Right lobe of liver (tissue), 6 donors: ENCODE measurements at regions not wholly inside any gene's neighbourhood (a gene's known extent, or its start where the extent isn't known, plus 50 kb on each side); places are given as distances from the start of the nearest gene placed in this dataset.

Source experiments
- ATAC-seq, 4 donors: fragments of 200-7000 bp; cut with Tn5 transposase; one replicate each; pipeline ENCODE4 v1.9.1; 2020; ENCODE audit warnings: mild to moderate bottlenecking in 4 of 4, moderate library complexity in 4 of 4
- DNase-seq, 3 donors: peaks; one replicate each; pipeline ENCODE4 v3.0.0-alpha.2; 2020
- H3K27ac ChIP-seq, 3 donors: fragments of 200-600 bp; one replicate each; pipeline ENCODE4 v1.8.0; 2022
- H3K27me3 ChIP-seq, 2 donors: fragments of 200-600 bp; one replicate each; pipeline ENCODE4 v1.8.0; 2022
- H3K36me3 ChIP-seq, 4 donors: fragments of 200-600 bp; sonication (generic) in 1 of 4; one replicate each; pipeline versions ENCODE4 v1.5.1 to v1.8.0; 2017 to 2022; ENCODE audit warnings: control low read depth in 1 of 4
- H3K4me1 ChIP-seq, 4 donors: fragments of 200-600 bp; sonication (generic) in 1 of 4; one replicate each; pipeline versions ENCODE4 v1.5.1 to v1.8.0; 2017 to 2022; ENCODE audit warnings: control low read depth in 1 of 4
- H3K4me3 ChIP-seq, 3 donors: fragments of 200-600 bp; one replicate each; pipeline ENCODE4 v1.8.0; 2022
- H3K9me3 ChIP-seq, 4 donors: fragments of 200-600 bp; sonication (generic) in 1 of 4; one replicate each; pipeline versions ENCODE4 v1.5.1 to v1.8.0; 2017 to 2022; ENCODE audit warnings: control low read depth in 1 of 4
- CTCF ChIP-seq, 4 donors: fragments of 200-600 bp in 3 of 4; fragments of 450-650 bp in 1 of 4; IDR thresholded peaks; one replicate each; pipeline versions ENCODE4 v1.5.1 to v1.8.0; 2016 to 2022; ENCODE audit warnings: antibody characterized with exemption in 4 of 4, mild to moderate bottlenecking in 2 of 4
- POLR2A ChIP-seq: fragments of 450-650 bp; IDR thresholded peaks from one replicate; pipeline ENCODE4 v1.6.1; 2017; ENCODE audit warnings: antibody characterized with exemption, mild to moderate bottlenecking
- WGBS: methylation state at CpG from one replicate; pipeline ENCODE4 v1.1.6; 2018; ENCODE audit warnings: low coverage, low lambda C conversion rate; ENCODE audit not compliant: insufficient coverage; ENCODE audit errors: missing lambda C conversion rate; 5-methylcytosine and 5-hydroxymethylcytosine counted together
- intact Hi-C, 2 donors: fragments of 100-400 bp; cut with DNase I; formaldehyde crosslinking; loops; one replicate each; pipeline versions ENCODE4 v1.11.2 to v1.14.1; 2022
- donor health status: DM: no; HTN: yes; CAD: no.
- donor health status: DM: no; HTN: no; CAD: no.
- donor health status: DM: no; HTN: no; CAD: no.
- donor health status: DM: no; HTN: yes; CAD: no.
- donor health status: DM: no; HTN: yes; CAD: no.

- no peaks in the 10 kb centered on the region for H3K4me1 ChIP-seq
- no peak for TF ChIP-seq CTCF (IDR thresholded peaks at IDR 0.05)
- TF ChIP-seq POLR2A, result no peak
- 64% methylated on average over 2 of the region's 2 CpGs for WGBS
- DNase-seq (no peak), ATAC-seq (no peak)
- intact Hi-C loops, result no loop called here
- H3K9me3 ChIP-seq, result no peaks in the 10 kb centered on the region
- no peaks in the 10 kb centered on the region for H3K27me3 ChIP-seq
- H3K27ac ChIP-seq, result no peak overlapping the region
- no peak overlapping the region for H3K4me3 ChIP-seq
- no peaks in the 10 kb centered on the region for H3K36me3 ChIP-seq
Measured at GRCh38 chr6:68008445-68008844, 626.6 kb upstream of the ADGRB3 start.

GRCh38 chr6:68007717-68008116 lies 627.4 kb upstream of the ADGRB3 start:
- no peak for TF ChIP-seq CTCF (IDR thresholded peaks at IDR 0.05)
- TF ChIP-seq POLR2A, result no peak
- no peak for ATAC-seq
- no peaks in the 10 kb centered on the region for H3K36me3 ChIP-seq
- H3K4me1 ChIP-seq, result no peaks in the 10 kb centered on the region
- no peaks in the 10 kb centered on the region for H3K27me3 ChIP-seq
- no peak overlapping the region for H3K27ac ChIP-seq
- H3K9me3 ChIP-seq, result no peaks in the 10 kb centered on the region
- intact Hi-C loops, result no loop called here
- H3K4me3 ChIP-seq, result no peak overlapping the region
- DNase-seq, result no peak

- Histone ChIP-seq H3K4me3 (no peak overlapping the region), H3K27me3 (no peaks in the 10 kb centered on the region), H3K9me3 (no peaks in the 10 kb centered on the region), H3K36me3 (no peaks in the 10 kb centered on the region), H3K4me1 (no peaks in the 10 kb centered on the region), H3K27ac (no peak overlapping the region)
- no peak for TF ChIP-seq POLR2A
- no peak for TF ChIP-seq CTCF (IDR thresholded peaks at IDR 0.05)
- DNase-seq, result no peak
- ATAC-seq, result no peak
- intact Hi-C loops, result no loop called here
Measured at GRCh38 chr6:67986694-67987232, 648.3 kb upstream of the ADGRB3 start.

- Histone ChIP-seq H3K27ac (no peak overlapping the region), H3K4me1 (no peaks in the 10 kb centered on the region), H3K9me3 (no peaks in the 10 kb centered on the region), H3K27me3 (no peaks in the 10 kb centered on the region), H3K36me3 (no peaks in the 10 kb centered on the region), H3K4me3 (no peak overlapping the region)
- WGBS, result 61% methylated on average over 2 of the region's 2 CpGs
- TF ChIP-seq POLR2A (no peak), CTCF (IDR thresholded peaks at IDR 0.05) (no peak)
- DNase-seq (no peak), ATAC-seq (no peak)
- intact Hi-C loops, result no loop called here
Measured at GRCh38 chr6:67976486-67976885, 658.6 kb upstream of the ADGRB3 start.

- no peaks in the 10 kb centered on the region for H3K27me3 ChIP-seq
- H3K9me3 ChIP-seq, result no peaks in the 10 kb centered on the region
- no peaks in the 10 kb centered on the region for H3K4me1 ChIP-seq
- H3K27ac ChIP-seq, result no peak overlapping the region
- H3K4me3 ChIP-seq, result no peak overlapping the region
- intact Hi-C loops, result no loop called here
- DNase-seq (no peak), ATAC-seq (no peak)
- H3K36me3 ChIP-seq, result no peaks in the 10 kb centered on the region
- TF ChIP-seq POLR2A (no peak), CTCF (IDR thresholded peaks at IDR 0.05) (no peak)
Measured at GRCh38 chr6:67974931-67975330, 660.2 kb upstream of the ADGRB3 start.
